ENCODE measurements at regions not wholly inside any gene's neighbourhood (a gene's known extent, or its start where the extent isn't known, plus 50 kb on each side); places are given as distances from the start of the nearest gene placed in this dataset.
A peak's percentile ranks its signal among the peaks of the same experiment; 100 is the strongest.
"Not testable (repeated sequence)": the region's sequence is repeated elsewhere in the genome, so short reads cannot be mapped to it uniquely, and the experiment has no call there.

DNA sequence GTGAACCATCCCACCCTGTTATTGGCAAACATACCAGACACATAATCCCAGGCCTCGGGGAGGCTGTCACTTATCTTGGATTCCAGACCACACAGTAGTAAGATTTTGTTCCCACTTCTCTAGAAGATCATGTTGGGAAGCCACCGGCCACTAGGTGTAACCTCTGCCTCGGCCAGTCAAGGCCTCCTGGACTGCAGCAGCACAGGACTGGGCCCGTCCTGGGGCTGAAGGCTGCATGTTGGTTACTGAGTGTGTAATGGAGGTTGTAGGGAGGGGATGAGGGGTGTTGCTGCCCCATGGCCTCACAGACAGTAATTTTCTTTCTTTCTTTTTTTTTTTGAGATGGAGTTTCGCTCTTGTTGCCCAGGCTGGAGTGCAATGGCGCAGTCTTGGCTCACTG is 92.4 kb upstream of the SYT13 start:
- no peak for DNase-seq

DNA sequence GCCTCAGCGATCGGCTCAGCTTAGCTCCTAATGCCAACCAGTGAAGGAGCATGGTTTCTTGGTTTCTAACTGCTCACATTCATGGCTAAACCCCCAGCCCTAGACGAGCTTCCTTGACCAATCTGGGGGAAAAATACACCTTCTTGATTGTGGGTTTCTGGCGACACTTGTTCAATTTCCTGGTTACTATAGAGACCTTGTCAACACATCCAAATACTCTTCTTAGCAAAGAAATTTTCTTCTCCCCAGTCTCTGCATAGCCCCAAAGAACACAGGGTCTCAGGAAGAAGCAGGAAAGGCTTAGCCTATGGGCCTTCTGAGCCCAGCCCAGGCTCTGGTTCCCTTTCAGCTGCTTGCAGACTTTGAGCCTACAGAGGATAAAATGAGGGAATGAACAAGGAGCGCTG is 88.5 kb upstream of the SYT13 start:
- DNase-seq: no peak

DNA sequence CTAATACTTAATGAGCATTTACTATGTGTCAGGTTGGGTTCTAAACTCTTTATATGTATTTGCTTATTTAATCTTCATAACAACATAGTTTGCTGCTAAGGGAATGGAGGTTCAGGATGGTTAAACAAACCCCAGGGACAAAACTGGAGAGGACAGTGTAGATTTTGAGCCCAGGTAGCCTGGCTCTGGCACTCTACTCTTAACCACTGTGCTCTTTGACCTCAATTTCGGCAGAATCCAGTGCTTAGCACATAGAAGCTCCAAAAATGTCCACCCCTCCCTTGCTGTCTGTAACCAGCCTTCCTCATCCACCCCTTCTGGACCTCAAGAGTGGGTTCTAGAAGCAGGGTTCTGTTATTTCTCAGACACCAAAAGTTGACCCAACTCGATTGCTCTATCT is 88.0 kb upstream of the SYT13 start:
- DNase-seq: no peak

DNA sequence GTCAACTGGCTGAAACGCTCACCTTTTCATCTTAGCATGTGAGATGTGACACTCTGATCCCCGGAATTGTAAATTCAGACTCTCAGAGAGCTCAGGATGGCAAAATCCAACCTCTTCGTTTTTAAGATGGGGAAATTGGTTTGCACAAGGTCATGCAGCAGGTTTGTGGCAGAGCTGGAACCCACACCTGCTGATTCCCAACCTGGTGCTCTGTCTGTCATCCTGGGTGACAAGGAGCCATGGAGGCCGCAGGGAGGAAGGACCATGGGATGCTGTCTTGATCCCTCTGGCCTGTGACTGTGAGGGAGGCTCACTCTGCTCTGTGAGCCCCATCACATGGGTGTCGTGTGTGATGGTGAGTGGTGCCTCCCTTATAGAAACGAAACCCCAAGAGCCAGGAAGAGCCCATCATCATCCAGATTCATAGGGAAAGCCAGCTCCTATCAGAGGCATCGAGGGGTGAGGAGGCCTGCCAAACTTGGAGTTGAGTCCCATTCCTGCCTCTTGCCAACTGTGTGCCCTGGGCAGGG is 87.4 kb upstream of the SYT13 start:
- no peak for DNase-seq

- not testable (repeated sequence) for DNase-seq
Observed at GRCh38 chr11:45372414-45372813, 86.3 kb upstream of the SYT13 start.

GRCh38 chr11:45371251-45372115 is 85.3 kb upstream of the SYT13 start:
- peak; percentile 88 for DNase-seq

DNA sequence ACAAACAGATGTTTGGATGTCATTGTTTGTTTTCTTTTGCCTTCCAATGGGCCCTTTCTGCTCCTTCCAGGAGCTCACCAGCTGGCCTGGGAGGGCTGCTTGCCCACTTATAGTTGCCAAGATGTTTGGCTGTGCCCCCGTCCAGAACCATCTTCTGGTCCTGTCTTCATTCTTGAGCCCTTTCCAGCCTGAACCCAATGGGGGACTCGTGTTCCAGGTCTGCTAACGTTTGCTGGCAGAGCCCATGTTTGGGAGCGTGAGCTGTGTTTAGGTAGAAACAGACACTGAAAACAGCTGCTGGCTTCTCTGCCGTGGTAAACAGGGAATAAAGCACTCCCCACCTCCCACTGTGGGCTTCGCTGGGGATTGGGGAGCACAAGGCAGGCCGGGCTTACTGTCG is 83.2 kb upstream of the SYT13 start:
- DNase-seq: no peak

- peak; percentile 26 for DNase-seq
Observed at GRCh38 chr11:45368697-45369096, 82.6 kb upstream of the SYT13 start.

DNA sequence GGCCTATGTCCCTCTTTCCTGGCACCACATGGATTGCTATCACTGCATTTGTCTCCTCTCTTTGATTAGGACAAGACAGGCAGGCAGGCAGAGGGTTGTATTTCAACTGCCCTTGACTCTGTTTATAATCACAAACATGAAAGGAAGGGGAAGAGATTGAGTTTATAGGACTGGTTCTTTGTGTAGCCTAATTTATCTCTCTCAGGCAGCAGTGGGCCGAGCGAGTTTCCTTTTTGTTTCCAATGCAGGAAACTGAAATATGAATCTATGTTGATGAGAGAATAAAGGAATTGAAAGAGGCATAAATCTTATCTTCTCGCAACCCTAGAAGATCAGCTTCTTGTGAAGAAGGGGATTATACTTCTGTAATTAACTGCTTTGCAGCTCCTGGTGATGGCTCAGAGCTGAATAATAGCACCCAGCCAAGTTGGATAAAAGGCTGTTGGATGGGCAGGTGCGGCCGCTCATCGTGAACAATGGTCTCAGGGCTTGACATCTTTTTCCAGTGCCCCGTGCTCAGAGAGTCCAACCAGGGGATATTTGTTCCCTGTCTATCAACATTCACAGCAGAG is 80.6 kb upstream of the SYT13 start:
- DNase-seq: no peak

DNA sequence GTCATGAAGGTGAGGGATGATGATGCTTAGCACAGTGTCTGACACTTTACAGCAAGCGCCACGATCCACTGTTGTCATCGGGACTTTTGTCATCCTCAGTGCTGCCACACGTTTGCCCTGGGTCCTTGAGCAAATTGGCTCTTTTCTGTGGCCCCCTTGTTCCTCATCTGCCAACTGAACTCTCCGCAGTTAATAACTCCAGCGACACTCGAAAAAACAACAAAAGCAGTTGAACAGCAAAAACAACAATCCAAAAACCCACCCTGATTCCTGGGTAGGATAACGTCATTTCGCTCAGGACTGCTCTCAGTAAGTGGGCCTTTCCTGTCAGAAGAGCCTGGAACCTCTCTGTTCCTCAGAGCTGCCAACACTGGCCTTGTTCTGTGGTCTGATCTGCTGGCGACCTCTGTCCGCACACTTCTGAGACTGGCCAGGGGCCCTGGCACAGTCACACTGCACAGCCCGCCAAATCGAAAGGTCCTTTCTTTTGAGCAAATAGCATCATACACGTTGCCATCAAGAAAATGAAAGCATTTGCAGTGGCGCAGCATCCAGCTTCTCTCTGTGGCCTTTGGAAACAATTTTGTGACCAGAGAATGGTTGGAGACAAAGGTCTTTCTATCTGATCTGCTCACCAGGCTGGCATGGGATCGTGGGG is 79.9 kb upstream of the SYT13 start:
- DNase-seq: no peak

DNA sequence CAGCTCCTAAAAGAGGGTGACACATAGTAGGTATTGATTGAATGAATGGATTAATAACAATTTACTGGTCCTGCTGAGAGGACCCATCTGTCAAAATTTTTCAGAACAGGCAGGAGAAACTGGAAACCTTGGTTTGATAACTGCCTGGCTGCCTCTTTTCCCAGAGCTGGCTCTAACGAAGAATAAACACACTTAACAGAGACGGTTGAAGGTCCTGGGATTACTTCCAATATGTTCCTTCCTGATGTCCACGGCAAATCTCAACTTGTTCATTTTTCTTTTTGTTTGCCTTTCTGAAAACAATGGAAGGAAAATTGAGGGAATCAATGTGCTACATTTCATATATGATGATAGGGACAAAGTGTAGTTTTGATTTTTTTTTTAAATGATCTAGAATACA is 76.5 kb upstream of the SYT13 start:
- no peak for DNase-seq

DNA sequence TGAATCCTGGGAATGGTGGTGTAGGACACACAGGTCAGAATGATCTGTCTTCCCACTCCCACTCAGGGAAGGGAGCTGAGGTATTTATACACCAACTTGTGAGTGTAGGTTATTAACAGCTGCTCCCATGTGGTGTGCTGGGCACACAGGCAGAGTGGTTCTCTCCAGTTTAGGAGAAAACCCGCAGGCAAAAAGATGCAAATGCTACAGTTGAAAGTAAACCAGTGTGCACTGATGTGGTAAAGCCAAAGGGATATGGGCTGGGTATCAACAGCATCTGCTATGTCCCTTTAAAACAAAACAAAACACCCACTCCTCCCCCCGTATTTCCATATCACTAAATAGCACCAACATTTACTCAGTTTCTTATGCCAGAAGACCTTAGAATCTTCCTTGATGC is 75.4 kb upstream of the SYT13 start:
- no peak for DNase-seq

DNA sequence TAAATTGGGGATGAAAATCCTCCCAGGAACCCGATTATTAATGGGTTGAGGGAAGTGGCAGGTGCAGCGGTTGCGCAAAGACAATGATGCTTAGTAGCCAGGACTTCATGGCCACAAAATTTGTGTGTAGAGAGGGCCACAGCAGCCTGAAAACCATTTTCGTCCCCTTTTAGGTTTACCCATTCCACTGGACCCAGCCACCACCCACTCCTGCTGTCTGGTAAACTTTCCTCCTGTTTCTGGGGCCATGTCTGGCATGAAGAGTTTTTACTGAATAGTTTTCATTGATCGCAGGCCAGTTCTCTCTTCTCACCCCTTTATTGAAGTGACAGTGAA is 69.5 kb upstream of the SYT13 start:
- no peak for DNase-seq

DNA sequence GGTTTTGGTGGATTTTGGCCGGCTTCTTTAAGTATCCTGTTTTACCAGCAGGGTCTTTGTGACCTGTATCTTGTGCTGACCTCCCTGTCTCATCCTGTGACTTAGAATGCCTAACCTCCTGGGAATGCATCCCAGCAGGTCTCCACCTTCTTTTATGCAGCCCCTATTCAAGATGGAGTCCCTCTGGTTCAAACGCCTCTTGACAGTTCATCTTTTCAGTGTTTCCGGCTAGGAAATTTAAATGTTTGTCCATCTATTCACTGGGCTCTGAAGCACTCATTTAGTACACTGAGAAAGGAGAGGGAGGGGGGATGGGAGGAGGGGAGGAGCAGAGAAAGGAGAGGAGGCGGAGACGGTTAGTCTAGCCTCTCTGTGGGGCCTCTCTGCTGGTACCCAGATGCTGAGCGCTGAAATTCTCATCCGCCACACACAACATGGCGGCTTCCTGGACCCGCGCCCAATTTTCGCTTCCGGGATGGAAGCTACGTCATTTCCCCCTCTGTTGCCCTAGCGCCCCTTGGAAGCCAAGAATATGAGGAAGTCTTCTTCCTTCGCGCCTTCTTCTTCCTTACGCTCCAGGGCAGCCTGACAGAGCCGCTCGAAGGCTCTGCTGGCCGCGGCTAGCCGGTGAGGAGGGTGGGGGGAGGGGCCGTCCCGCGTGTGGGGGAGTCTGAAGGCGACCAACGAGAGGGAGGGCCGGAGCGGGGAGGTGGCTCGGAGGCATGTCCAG is 69.0 kb upstream of the SYT13 start:
- DNase-seq: peak; percentile 93

DNA sequence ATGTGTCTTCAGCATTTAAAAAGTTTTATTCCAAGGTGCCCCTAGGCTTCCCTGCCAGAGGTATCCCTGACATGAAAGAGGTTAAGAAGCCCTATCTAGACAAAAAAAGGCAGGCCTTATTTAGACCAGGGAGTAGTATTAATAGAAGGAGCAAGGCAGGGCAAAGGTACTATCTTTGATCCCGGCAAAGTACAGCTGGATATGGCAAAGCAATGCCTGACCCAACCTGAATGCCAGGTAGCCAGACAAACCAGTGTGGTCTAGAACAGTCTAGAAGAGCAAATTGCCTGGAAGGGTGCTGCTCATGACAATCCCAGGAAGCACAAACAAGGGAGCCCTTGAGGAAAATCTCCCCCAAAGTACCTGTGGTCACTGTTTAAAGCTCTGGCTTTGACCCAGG is 62.6 kb upstream of the SYT13 start:
- no peak for DNase-seq

GRCh38 chr11:45347348-45348082 is 61.4 kb upstream of the SYT13 start:
- no peak for DNase-seq

DNA sequence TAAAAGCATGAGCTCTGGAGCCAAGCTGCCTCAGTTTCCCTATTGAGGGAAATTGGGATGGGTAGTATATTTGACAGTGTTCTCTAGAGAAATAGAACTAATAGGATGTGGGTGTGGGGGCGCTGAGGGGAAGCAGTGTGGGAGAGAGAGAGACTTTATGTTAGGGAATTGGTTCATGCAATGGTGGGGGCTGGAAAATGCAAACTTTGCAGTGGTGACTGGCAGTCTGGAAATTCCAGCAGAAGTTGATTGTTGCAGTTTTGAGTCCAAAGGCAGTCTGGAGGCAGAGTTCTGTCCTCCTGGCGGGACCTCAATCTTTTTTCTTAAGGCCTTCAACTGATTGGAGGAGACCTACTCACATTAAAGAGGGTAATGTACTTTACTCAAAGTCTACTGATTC is 59.4 kb upstream of the SYT13 start:
- DNase-seq: no peak

DNA sequence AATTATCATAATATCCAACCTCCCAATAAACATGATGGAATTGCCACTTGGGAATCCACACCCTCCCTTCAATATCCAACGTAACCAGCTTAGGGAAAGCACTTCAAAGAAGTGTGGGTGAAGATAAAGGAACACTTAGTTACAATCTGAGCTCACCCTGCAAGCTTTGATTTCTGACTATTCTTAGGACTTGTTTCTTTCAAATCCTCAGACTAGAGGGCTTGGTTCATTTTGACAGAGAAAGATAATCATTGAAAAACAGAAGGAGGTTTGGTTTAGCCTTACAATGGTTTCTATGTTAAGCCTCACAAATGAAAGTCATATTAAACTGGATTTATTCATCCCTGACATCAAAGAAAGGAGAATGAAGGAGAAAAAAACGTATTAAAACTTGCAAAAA is 57.9 kb upstream of the SYT13 start:
- DNase-seq: no peak

DNA sequence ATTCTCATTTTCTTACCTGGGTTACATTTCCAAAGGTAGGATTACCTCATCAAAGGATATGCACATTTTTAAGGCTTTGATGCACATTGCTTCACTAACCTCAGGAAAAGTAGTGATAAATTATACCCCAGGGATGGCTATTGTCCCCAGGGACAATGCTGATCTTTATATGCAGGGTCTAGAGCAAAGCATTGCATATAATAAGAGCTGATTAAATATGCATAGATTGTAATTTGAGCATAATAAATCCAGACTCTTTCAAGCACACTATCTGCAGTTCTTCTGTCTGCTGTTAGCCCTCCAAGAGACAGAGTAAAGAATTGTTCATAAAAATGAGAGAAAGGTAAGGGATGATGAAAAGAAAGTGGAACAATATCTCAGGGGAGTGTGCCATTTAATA is 57.3 kb upstream of the SYT13 start:
- no peak for DNase-seq

DNA sequence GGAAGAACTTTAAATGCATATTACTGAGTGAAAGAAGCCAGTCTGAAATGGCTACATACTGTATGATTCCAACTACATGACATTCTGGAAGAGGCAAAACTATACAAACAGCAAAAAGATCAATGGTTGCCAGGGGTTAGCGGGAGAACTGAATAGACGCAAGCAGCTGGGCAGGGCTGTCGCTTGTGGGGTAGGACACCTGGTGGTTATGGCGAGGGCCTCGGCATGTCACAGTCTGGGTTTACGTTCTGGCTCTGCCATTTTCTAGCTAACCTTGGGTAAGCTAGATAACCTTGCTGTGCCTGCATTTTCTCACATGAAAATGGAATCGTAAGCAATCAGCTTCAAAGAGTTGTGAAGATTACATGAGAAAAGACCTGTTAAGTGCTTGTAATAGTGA is 55.2 kb upstream of the SYT13 start:
- no peak for DNase-seq

DNA sequence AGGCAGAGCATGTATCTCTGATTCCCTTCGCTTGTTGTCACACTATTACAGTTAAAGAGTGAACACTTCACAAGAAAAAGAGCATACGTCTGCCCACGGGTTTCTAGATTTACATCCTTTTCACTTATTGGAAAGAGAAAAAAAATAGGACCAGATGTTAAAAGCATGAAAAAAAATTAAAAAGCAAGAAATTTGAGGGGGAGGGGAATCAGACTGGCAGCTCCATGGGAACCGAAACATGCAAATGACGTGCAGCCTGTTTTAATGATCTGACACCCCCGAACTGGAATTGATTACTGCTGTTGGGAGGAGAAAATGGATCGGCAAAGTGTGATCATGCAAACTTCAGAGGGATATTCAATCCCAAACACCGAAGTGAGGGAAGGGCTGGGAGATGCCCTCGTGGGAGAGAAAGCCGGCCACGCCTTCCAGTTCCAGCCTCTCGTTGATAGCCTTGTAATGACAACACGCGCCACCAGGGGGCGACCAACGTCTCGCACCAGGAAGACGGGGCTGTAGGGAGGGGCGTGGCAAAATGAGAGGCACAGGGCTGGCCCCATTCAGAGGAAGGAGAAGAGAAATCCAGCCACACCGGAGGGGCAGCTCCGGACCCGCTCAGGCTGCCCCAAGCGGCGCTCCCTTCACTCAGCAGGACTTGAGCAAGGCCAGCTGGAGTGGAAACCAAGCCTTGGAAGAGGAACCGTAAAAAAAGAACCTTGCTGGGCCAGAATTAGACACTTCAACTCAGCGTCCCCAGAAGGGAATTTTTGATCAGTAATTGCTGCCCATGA is 53.8 kb upstream of the SYT13 start:
- DNase-seq: peak; percentile 99

Measured in activated CD8-positive, alpha-beta memory T cell treated with anti-CD3 and anti-CD28 coated beads, Interleukin-2, amount 50 U/mL, for 48 hours (primary cell).